ENCODE measurements at regions not wholly inside any gene's neighbourhood (a gene's known extent, or its start where the extent isn't known, plus 50 kb on each side); places are given as distances from the start of the nearest gene placed in this dataset.

GRCh38 chr13:62287764-62288163 is 872.1 kb upstream of the PCDH20 start:
- TF ChIP-seq CTCF (IDR thresholded peaks at IDR 0.05) = no peak
- no peak for TF ChIP-seq EP300 (IDR thresholded peaks at IDR 0.05)
- TF ChIP-seq POLR2A (IDR thresholded peaks at IDR 0.05) = no peak

Data from suprapubic skin (tissue), 3 donors.